Tibial nerve (tissue), 4 donors: ENCODE measurements at regions not wholly inside any gene's neighbourhood (a gene's known extent, or its start where the extent isn't known, plus 50 kb on each side); places are given as distances from the start of the nearest gene placed in this dataset.

Experiments used
- CTCF ChIP-seq, 5 experiments: fragments of 200-600 bp in 3 of 5; fragments of 450-650 bp in 2 of 5; sonication (generic) in 3 of 5; IDR thresholded peaks; one replicate each; pipeline ENCODE4 v1.5.1; 2016 to 2019; ENCODE audit warnings: antibody characterized with exemption in 5 of 5, mild to moderate bottlenecking in 3 of 5, moderate library complexity in 2 of 5
- EP300 ChIP-seq, 2 donors: sonication (generic); formaldehyde crosslinking; IDR thresholded peaks; one replicate each; pipeline ENCODE4 v1.6.1; 2017; ENCODE audit warnings: antibody characterized with exemption in 2 of 2, mild to moderate bottlenecking in 1 of 2

- no peak for TF ChIP-seq CTCF (IDR thresholded peaks at IDR 0.05)
- TF ChIP-seq EP300 (IDR thresholded peaks at IDR 0.05), result no peak
These were observed 74.3 kb downstream of the KLHDC7A start for GRCh38 chr1:18555036-18555435.
